G401.6 (cell line): ENCODE measurements at regions not wholly inside any gene's neighbourhood (a gene's known extent, or its start where the extent isn't known, plus 50 kb on each side); places are given as distances from the start of the nearest gene placed in this dataset.

ENCODE experiments used
- FAIRE-seq: peaks from 2 replicates; lab custom pipeline; 2012; peaks lifted over from hg19 to GRCh38; lab: Jason Lieb, UNC

GRCh38 chr22:48557473-48557872 is 1270.2 kb downstream of the BRD1 start:
- FAIRE-seq, result no peak

- no peak for FAIRE-seq
Measured at GRCh38 chr22:48556751-48557150, 1270.9 kb downstream of the BRD1 start.

- FAIRE-seq, result no peak
Measured at GRCh38 chr22:48556222-48556621, 1271.5 kb downstream of the BRD1 start.

DNA sequence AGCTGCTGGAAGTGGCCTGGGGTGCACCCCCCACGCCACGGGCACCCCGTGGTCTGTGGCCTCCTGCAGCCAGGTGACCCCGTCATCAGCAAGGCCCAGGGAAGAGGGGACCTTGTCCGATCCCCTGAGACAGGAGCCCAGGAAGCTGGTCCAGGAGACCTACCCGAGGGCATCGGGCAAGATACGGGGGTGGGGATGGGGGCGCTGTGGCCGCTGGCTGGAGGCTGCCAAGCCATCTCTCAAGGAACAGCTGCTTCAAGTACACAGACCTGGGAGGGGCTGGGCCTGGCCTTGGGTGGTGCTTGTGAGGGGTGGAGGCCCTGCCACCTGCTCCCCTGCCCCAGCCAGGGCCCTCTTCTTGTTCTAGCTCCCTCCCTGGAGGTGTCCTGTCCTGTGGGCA is 1272.1 kb downstream of the BRD1 start:
- FAIRE-seq, result no peak

DNA sequence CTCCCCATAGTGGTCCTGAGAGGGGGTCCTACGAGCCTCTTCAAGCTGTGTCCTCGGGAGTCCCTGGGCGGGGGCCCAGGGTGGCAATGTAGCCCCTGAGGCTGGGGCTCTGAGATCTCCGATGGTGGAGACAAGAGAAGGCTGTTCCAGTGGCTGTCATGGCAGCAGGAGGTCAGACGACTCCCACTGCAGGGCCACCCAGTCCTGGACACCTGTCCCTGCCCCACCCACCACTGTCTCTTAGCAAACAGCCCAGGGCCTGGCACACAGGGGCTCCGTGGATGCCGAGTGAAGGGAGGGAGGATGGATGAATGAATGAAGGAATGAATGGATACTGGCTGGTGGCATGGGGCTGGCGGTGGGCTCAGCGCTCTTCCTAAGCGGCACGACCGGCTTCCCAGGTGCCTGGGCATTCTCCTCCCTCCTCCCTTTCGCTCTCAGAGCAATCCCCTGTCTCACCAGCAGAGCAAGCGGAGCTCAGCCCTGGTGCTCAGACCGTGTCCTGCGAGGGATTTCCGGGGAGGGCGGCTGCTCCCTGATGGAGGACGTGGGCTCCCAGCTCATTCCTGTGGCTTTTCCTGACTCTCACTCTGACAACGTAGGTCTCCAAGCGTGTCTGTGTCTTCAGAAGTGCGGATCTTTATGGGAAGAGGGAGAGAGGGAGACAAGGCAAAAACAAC is 1272.6 kb downstream of the BRD1 start:
- no peak for FAIRE-seq

GRCh38 chr22:48553694-48554308 is 1273.9 kb downstream of the BRD1 start:
- no peak for FAIRE-seq

GRCh38 chr22:48553119-48553518 is 1274.6 kb downstream of the BRD1 start:
- no peak for FAIRE-seq

- no peak for FAIRE-seq
Measured at GRCh38 chr22:48551716-48552268, 1275.9 kb downstream of the BRD1 start.

DNA sequence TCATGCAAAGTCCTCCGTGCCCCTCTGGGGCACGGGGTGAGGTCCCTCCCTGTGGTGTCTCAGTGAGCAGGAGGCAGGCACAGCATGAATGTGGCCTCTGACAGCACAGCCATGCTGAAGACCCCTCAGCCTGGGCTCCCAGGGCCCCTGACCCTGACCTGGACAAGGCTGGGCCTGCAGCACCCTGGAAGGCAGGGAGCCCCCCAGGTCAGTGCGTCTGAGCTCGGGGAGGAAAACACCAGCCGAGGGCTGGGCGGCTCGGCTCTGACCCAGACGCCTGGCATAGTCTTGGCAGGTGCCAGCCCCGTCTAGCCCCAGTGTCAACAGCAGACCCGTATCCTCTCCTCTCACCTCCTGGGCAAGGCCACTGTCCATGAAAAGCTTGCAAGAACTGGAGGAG is 1276.6 kb downstream of the BRD1 start:
- FAIRE-seq, result no peak

GRCh38 chr22:48548391-48548790 is 1279.3 kb downstream of the BRD1 start:
- FAIRE-seq, result no peak

- FAIRE-seq, result no peak
Measured at GRCh38 chr22:48547971-48548370, 1279.7 kb downstream of the BRD1 start.

- no peak for FAIRE-seq
Measured at GRCh38 chr22:48546653-48547424, 1280.8 kb downstream of the BRD1 start.

GRCh38 chr22:48545987-48546386 is 1281.7 kb downstream of the BRD1 start:
- FAIRE-seq, result no peak

- no peak for FAIRE-seq
Measured at GRCh38 chr22:48541401-48542098, 1286.1 kb downstream of the BRD1 start.

DNA sequence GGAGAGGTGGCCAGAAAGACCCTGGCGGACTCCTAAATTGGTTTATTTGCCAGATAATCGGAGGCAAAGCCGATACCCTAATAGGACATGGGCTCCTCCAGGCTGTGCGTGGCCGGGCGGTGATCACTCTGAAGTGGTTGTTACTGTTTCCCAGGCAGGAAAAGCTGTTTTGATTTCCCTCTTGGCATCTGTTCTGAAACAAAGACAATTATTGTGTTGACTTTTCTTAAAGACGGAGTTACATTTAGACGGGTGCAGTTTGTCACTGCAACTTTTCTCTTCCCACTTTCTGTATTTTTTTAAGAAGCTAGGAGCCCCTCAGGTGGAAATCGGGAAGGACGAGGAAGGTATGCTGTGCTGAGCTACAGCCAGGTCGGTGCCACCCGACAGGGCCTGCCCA is 1288.4 kb downstream of the BRD1 start:
- no peak for FAIRE-seq

- no peak for FAIRE-seq
Measured at GRCh38 chr22:48538291-48538820, 1289.3 kb downstream of the BRD1 start.

- FAIRE-seq, result no peak
Measured at GRCh38 chr22:48537343-48537680, 1290.4 kb downstream of the BRD1 start.

GRCh38 chr22:48536541-48537342 is 1290.9 kb downstream of the BRD1 start:
- FAIRE-seq, result no peak

DNA sequence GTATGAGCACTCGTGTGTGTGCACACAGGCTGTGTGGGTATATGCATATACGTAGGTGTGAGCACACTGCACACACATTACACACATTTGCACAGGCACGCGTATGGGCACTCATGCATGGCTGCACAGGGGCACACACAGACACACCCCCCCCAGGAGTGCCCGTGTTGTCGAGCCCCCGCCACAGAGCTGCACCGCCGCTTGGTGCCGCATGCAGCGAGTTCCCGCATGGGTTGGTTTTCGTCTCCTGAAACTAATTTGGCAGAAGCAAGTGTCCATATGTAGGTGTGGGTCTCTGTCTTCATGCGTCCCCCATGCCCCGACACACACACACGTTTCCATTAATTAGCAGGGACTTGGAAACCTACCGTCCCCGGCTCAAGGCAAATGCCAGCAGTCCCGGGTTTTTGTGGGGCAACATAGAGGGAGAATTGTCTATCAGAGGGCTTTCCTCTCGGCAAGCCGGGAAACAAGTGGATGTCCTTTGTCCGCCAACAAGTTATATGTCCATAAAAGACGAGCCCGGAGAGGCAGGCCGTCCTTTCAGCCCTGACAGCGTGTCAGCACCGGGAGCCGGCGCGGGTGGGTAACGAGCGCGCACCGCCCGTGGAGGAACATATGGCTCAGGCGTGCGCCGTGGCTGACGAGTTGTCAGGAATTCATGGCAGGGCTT is 1291.7 kb downstream of the BRD1 start:
- FAIRE-seq, result no peak

- FAIRE-seq, result no peak
Measured at GRCh38 chr22:48534395-48534958, 1293.2 kb downstream of the BRD1 start.

GRCh38 chr22:48532986-48533385 is 1294.7 kb downstream of the BRD1 start:
- no peak for FAIRE-seq
